ENCODE measurements at regions not wholly inside any gene's neighbourhood (a gene's known extent, or its start where the extent isn't known, plus 50 kb on each side); places are given as distances from the start of the nearest gene placed in this dataset.
"Not testable (repeated sequence)": the region's sequence is repeated elsewhere in the genome, so short reads cannot be mapped to it uniquely, and the experiment has no call there.

- no peak for FAIRE-seq
- 72 to 85% (median 81%) methylated on average over 3 of the region's 3 CpGs for WGBS, 3 donors
- Histone ChIP-seq H3K27me3 (ENCODE audit: control insufficient read depth in 3 of 3, insufficient read depth in 3 of 3, low read length in 3 of 3) (no peaks in the 10 kb centered on the region), H3K9me3 (ENCODE audit: control insufficient read depth in 2 of 2, insufficient read depth in 1 of 2, low read depth in 1 of 2, low read length in 1 of 2) (no peaks in the 10 kb centered on the region), H3K27ac (ENCODE audit: low read depth in 1 of 3, low read length in 2 of 3) (no peak overlapping the region), H3K4me3 (ENCODE audit: low read depth in 1 of 3, low read length in 3 of 3) (no peak overlapping the region), H3K4me1 (ENCODE audit: control insufficient read depth in 3 of 3, insufficient read depth in 2 of 3, low read depth in 1 of 3, low read length in 2 of 3) (no peaks in the 10 kb centered on the region), H3K36me3 (ENCODE audit: control insufficient read depth in 3 of 3, insufficient read depth in 2 of 3, low read depth in 1 of 3, low read length in 3 of 3) (no peaks in the 10 kb centered on the region)
- no peak for DNase-seq
These were observed 1761.3 kb upstream of the IGFBP7 start for GRCh38 chr4:58871509-58871908.

DNA sequence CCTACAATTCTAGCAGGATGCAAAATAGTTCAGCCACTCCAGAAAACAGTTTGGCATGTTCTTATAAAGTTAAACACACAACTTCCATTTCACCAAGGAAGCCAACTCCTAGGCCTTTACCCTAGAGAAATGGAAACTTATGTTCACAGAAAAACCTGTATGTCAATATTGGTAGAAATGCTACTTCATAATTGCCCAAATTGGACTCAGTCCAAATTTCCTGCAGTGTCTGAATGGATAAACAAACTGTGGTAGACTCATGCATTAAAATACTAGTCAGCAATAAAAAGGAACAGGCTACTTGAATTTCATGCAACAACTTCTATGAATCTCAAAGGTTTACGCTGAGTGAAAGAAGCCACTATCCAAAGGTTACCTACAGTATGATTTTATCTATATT is 1738.8 kb upstream of the IGFBP7 start:
- Histone ChIP-seq H3K4me1 (ENCODE audit: control insufficient read depth in 3 of 3, insufficient read depth in 2 of 3, low read depth in 1 of 3, low read length in 2 of 3) (no peaks in the 10 kb centered on the region), H3K27ac (ENCODE audit: low read depth in 1 of 3, low read length in 2 of 3) (no peak overlapping the region), H3K27me3 (ENCODE audit: control insufficient read depth in 3 of 3, insufficient read depth in 3 of 3, low read length in 3 of 3) (no peaks in the 10 kb centered on the region), H3K4me3 (ENCODE audit: low read depth in 1 of 3, low read length in 3 of 3) (no peak overlapping the region), H3K9me3 (ENCODE audit: control insufficient read depth in 2 of 2, insufficient read depth in 1 of 2, low read depth in 1 of 2, low read length in 1 of 2) (no peaks in the 10 kb centered on the region), H3K36me3 (ENCODE audit: control insufficient read depth in 3 of 3, insufficient read depth in 2 of 3, low read depth in 1 of 3, low read length in 3 of 3) (no peaks in the 10 kb centered on the region)
- 83 to 98% (median 92%) methylated on average over 1 of the region's 1 CpG for WGBS, 3 donors
- FAIRE-seq: no peak
- no peak for DNase-seq

GRCh38 chr4:58843455-58843854 is 1733.3 kb upstream of the IGFBP7 start:
- H3K4me1 ChIP-seq (ENCODE audit: control insufficient read depth in 3 of 3, insufficient read depth in 2 of 3, low read depth in 1 of 3, low read length in 2 of 3): no peaks in the 10 kb centered on the region
- FAIRE-seq (peak; percentile 39), DNase-seq (no peak)
- H3K4me3 ChIP-seq (ENCODE audit: low read depth in 1 of 3, low read length in 3 of 3): no peak overlapping the region
- H3K27ac ChIP-seq (ENCODE audit: low read depth in 1 of 3, low read length in 2 of 3): no peak overlapping the region
- no peaks in the 10 kb centered on the region for H3K27me3 ChIP-seq (ENCODE audit: control insufficient read depth in 3 of 3, insufficient read depth in 3 of 3, low read length in 3 of 3)
- H3K36me3 ChIP-seq (ENCODE audit: control insufficient read depth in 3 of 3, insufficient read depth in 2 of 3, low read depth in 1 of 3, low read length in 3 of 3): no peaks in the 10 kb centered on the region
- H3K9me3 ChIP-seq (ENCODE audit: control insufficient read depth in 2 of 2, insufficient read depth in 1 of 2, low read depth in 1 of 2, low read length in 1 of 2): no peaks in the 10 kb centered on the region

DNA sequence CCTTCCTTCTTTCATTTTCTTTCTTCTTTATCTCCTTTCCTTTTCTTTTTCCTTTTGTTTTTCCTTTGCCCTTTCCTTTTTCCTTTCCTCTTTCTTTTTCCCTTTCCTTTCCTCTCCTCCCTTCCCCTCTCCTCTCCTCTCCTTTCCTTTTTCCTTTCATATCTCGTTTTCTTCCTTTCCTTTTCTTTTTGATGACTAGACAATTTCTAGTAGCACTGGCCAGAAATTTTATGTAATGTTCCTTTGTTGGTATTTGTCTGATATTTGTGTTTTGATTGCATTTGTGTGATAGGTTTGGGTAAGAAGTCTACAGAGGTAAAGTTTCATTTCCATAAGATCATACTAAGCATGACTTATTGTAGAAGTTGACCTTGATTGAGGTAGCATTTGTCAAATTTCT is 1722.9 kb upstream of the IGFBP7 start:
- DNase-seq (no peak), FAIRE-seq (no peak)
- Histone ChIP-seq H3K27ac (ENCODE audit: low read depth in 1 of 3, low read length in 2 of 3) (no peak overlapping the region), H3K27me3 (ENCODE audit: control insufficient read depth in 3 of 3, insufficient read depth in 3 of 3, low read length in 3 of 3) (no peaks in the 10 kb centered on the region), H3K36me3 (ENCODE audit: control insufficient read depth in 3 of 3, insufficient read depth in 2 of 3, low read depth in 1 of 3, low read length in 3 of 3) (no peaks in the 10 kb centered on the region), H3K4me3 (ENCODE audit: low read depth in 1 of 3, low read length in 3 of 3) (no peak overlapping the region), H3K9me3 (ENCODE audit: control insufficient read depth in 2 of 2, insufficient read depth in 1 of 2, low read depth in 1 of 2, low read length in 1 of 2) (no peaks in the 10 kb centered on the region), H3K4me1 (ENCODE audit: control insufficient read depth in 3 of 3, insufficient read depth in 2 of 3, low read depth in 1 of 3, low read length in 2 of 3) (no peaks in the 10 kb centered on the region)
- WGBS, 3 donors: 49 to 78% (median 58%) methylated on average over 1 of the region's 1 CpG

DNA sequence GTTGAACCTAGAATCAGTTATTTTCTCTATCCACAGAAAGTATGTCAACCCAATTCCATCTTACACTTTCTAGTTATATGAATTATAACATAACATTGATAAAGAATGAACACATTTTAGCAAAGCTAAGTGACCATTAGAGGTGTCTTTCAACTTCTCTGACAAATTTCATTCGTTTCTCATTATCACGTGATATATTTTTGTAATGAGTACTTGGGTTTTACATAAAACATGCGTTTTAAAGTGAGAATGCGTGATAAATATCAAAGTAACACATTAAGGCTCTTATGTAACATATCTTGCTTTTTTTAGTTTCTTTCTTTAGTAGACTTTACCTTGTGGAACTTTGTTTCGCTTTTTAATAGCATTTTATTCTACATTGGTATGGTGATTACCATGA is 1715.1 kb upstream of the IGFBP7 start:
- Histone ChIP-seq H3K4me3 (ENCODE audit: low read depth in 1 of 3, low read length in 3 of 3) (no peak overlapping the region), H3K4me1 (ENCODE audit: control insufficient read depth in 3 of 3, insufficient read depth in 2 of 3, low read depth in 1 of 3, low read length in 2 of 3) (no peaks in the 10 kb centered on the region), H3K9me3 (ENCODE audit: control insufficient read depth in 2 of 2, insufficient read depth in 1 of 2, low read depth in 1 of 2, low read length in 1 of 2) (no peaks in the 10 kb centered on the region), H3K27me3 (ENCODE audit: control insufficient read depth in 3 of 3, insufficient read depth in 3 of 3, low read length in 3 of 3) (no peaks in the 10 kb centered on the region), H3K36me3 (ENCODE audit: control insufficient read depth in 3 of 3, insufficient read depth in 2 of 3, low read depth in 1 of 3, low read length in 3 of 3) (no peaks in the 10 kb centered on the region), H3K27ac (ENCODE audit: low read depth in 1 of 3, low read length in 2 of 3) (no peak overlapping the region)
- 81 to 84% (median 84%) methylated on average over 5 of the region's 5 CpGs for WGBS, 3 donors
- DNase-seq (no peak), FAIRE-seq (no peak)

- not testable (repeated sequence) for H3K9me3 ChIP-seq (ENCODE audit: control insufficient read depth in 2 of 2, insufficient read depth in 1 of 2, low read depth in 1 of 2, low read length in 1 of 2); H3K27ac ChIP-seq (ENCODE audit: low read depth in 1 of 3, low read length in 2 of 3); H3K4me1 ChIP-seq (ENCODE audit: control insufficient read depth in 3 of 3, insufficient read depth in 2 of 3, low read depth in 1 of 3, low read length in 2 of 3); FAIRE-seq; H3K4me3 ChIP-seq (ENCODE audit: low read depth in 1 of 3, low read length in 3 of 3); H3K27me3 ChIP-seq (ENCODE audit: control insufficient read depth in 3 of 3, insufficient read depth in 3 of 3, low read length in 3 of 3); H3K36me3 ChIP-seq (ENCODE audit: control insufficient read depth in 3 of 3, insufficient read depth in 2 of 3, low read depth in 1 of 3, low read length in 3 of 3); DNase-seq
- WGBS, 3 donors: 93 to 96% (median 93%) methylated on average over 14 of the region's 14 CpGs
These were observed 1708.4 kb upstream of the IGFBP7 start for GRCh38 chr4:58818560-58818959.

DNA sequence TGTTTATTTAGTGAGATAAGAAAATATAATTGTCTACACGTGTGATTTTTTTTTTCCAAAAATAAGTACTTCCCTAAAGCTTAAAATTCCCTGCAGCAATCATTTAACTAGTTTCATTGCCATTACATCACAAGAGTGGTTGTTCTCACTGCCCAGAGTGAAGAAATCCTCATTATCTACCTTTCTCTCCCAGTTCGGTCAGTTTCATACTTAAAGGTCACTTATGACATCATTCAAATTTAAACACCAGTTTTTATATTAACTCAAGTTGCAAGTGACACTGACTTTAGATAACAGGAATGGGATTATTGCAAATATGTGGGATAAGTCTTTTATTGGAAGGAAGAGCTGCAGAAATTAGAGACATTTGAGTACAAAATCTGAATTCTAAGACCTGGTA is 1699.8 kb upstream of the IGFBP7 start:
- Histone ChIP-seq H3K4me1 (ENCODE audit: control insufficient read depth in 3 of 3, insufficient read depth in 2 of 3, low read depth in 1 of 3, low read length in 2 of 3) (peaks cover 0 to 4% (median 0%) of the 10 kb centered on the region in 3 donors), H3K36me3 (ENCODE audit: control insufficient read depth in 3 of 3, insufficient read depth in 2 of 3, low read depth in 1 of 3, low read length in 3 of 3) (no peaks in the 10 kb centered on the region), H3K27ac (ENCODE audit: low read depth in 1 of 3, low read length in 2 of 3) (no peak overlapping the region), H3K27me3 (ENCODE audit: control insufficient read depth in 3 of 3, insufficient read depth in 3 of 3, low read length in 3 of 3) (no peaks in the 10 kb centered on the region), H3K4me3 (ENCODE audit: low read depth in 1 of 3, low read length in 3 of 3) (no peak overlapping the region), H3K9me3 (ENCODE audit: control insufficient read depth in 2 of 2, insufficient read depth in 1 of 2, low read depth in 1 of 2, low read length in 1 of 2) (no peaks in the 10 kb centered on the region)
- DNase-seq: peak in 1 of 2 donors; percentile 2
- 6 to 30% (median 12%) methylated on average over 2 of the region's 2 CpGs for WGBS, 3 donors
- FAIRE-seq: no peak

GRCh38 chr4:58809366-58809765 is 1699.2 kb upstream of the IGFBP7 start:
- no peaks in the 10 kb centered on the region for H3K27me3 ChIP-seq (ENCODE audit: control insufficient read depth in 3 of 3, insufficient read depth in 3 of 3, low read length in 3 of 3)
- no peak overlapping the region for H3K27ac ChIP-seq (ENCODE audit: low read depth in 1 of 3, low read length in 2 of 3)
- WGBS, 3 donors: 75 to 88% (median 77%) methylated on average over 3 of the region's 3 CpGs
- peaks cover 0 to 4% (median 0%) of the 10 kb centered on the region in 3 donors for H3K4me1 ChIP-seq (ENCODE audit: control insufficient read depth in 3 of 3, insufficient read depth in 2 of 3, low read depth in 1 of 3, low read length in 2 of 3)
- no peaks in the 10 kb centered on the region for H3K36me3 ChIP-seq (ENCODE audit: control insufficient read depth in 3 of 3, insufficient read depth in 2 of 3, low read depth in 1 of 3, low read length in 3 of 3)
- DNase-seq (no peak), FAIRE-seq (no peak)
- H3K9me3 ChIP-seq (ENCODE audit: control insufficient read depth in 2 of 2, insufficient read depth in 1 of 2, low read depth in 1 of 2, low read length in 1 of 2): no peaks in the 10 kb centered on the region
- no peak overlapping the region for H3K4me3 ChIP-seq (ENCODE audit: low read depth in 1 of 3, low read length in 3 of 3)

DNA sequence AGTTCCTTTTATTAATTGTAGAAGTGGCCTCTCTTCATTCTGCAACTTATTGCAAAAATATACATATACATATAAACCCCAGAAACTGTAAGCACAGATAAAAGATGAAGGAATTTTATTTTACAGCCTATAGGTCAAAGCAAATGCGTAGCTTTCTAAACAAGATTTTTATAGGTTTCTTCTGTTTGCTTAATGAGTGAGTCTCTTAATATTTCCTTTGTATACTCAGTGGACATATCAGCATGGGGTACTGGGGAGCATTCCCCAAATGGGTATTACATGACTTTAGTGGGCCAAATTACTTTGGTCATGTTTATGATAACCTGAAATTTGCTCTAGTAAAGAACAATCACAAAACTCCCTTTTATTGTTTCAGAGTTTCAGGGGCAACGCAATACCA is 1698.6 kb upstream of the IGFBP7 start:
- Histone ChIP-seq H3K27me3 (ENCODE audit: control insufficient read depth in 3 of 3, insufficient read depth in 3 of 3, low read length in 3 of 3) (no peaks in the 10 kb centered on the region), H3K36me3 (ENCODE audit: control insufficient read depth in 3 of 3, insufficient read depth in 2 of 3, low read depth in 1 of 3, low read length in 3 of 3) (no peaks in the 10 kb centered on the region), H3K9me3 (ENCODE audit: control insufficient read depth in 2 of 2, insufficient read depth in 1 of 2, low read depth in 1 of 2, low read length in 1 of 2) (no peaks in the 10 kb centered on the region), H3K4me1 (ENCODE audit: control insufficient read depth in 3 of 3, insufficient read depth in 2 of 3, low read depth in 1 of 3, low read length in 2 of 3) (peaks cover 0 to 4% (median 0%) of the 10 kb centered on the region in 3 donors), H3K4me3 (ENCODE audit: low read depth in 1 of 3, low read length in 3 of 3) (no peak overlapping the region), H3K27ac (ENCODE audit: low read depth in 1 of 3, low read length in 2 of 3) (no peak overlapping the region)
- DNase-seq (no peak), FAIRE-seq (no peak)
- 85 to 90% (median 88%) methylated on average over 2 of the region's 2 CpGs for WGBS, 3 donors

Measured in small intestine (tissue), 7 donors.